ENCODE measurements at regions not wholly inside any gene's neighbourhood (a gene's known extent, or its start where the extent isn't known, plus 50 kb on each side); places are given as distances from the start of the nearest gene placed in this dataset.
A peak's percentile ranks its signal among the peaks of the same experiment; 100 is the strongest.

DNA sequence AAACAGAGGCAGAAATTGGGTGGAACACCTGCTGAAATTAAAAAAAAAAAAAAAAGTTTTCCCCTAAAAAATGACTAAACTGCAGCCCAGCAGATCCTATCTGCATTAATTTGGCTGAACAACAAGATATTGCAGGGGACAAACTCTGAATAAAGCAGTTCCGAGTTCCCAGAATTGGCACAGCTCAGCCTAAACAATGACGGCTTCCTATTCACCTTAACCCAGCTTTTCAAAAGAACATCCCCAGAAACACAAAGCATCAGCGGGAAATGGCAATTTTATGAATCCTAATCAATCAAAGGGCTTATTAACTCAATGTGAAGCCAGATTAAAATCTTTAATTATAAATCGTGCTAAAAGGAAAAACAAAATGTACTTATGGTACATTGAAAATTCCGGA lies 497.8 kb upstream of the ZFHX3 start:
- TF ChIP-seq, protein P1, sequence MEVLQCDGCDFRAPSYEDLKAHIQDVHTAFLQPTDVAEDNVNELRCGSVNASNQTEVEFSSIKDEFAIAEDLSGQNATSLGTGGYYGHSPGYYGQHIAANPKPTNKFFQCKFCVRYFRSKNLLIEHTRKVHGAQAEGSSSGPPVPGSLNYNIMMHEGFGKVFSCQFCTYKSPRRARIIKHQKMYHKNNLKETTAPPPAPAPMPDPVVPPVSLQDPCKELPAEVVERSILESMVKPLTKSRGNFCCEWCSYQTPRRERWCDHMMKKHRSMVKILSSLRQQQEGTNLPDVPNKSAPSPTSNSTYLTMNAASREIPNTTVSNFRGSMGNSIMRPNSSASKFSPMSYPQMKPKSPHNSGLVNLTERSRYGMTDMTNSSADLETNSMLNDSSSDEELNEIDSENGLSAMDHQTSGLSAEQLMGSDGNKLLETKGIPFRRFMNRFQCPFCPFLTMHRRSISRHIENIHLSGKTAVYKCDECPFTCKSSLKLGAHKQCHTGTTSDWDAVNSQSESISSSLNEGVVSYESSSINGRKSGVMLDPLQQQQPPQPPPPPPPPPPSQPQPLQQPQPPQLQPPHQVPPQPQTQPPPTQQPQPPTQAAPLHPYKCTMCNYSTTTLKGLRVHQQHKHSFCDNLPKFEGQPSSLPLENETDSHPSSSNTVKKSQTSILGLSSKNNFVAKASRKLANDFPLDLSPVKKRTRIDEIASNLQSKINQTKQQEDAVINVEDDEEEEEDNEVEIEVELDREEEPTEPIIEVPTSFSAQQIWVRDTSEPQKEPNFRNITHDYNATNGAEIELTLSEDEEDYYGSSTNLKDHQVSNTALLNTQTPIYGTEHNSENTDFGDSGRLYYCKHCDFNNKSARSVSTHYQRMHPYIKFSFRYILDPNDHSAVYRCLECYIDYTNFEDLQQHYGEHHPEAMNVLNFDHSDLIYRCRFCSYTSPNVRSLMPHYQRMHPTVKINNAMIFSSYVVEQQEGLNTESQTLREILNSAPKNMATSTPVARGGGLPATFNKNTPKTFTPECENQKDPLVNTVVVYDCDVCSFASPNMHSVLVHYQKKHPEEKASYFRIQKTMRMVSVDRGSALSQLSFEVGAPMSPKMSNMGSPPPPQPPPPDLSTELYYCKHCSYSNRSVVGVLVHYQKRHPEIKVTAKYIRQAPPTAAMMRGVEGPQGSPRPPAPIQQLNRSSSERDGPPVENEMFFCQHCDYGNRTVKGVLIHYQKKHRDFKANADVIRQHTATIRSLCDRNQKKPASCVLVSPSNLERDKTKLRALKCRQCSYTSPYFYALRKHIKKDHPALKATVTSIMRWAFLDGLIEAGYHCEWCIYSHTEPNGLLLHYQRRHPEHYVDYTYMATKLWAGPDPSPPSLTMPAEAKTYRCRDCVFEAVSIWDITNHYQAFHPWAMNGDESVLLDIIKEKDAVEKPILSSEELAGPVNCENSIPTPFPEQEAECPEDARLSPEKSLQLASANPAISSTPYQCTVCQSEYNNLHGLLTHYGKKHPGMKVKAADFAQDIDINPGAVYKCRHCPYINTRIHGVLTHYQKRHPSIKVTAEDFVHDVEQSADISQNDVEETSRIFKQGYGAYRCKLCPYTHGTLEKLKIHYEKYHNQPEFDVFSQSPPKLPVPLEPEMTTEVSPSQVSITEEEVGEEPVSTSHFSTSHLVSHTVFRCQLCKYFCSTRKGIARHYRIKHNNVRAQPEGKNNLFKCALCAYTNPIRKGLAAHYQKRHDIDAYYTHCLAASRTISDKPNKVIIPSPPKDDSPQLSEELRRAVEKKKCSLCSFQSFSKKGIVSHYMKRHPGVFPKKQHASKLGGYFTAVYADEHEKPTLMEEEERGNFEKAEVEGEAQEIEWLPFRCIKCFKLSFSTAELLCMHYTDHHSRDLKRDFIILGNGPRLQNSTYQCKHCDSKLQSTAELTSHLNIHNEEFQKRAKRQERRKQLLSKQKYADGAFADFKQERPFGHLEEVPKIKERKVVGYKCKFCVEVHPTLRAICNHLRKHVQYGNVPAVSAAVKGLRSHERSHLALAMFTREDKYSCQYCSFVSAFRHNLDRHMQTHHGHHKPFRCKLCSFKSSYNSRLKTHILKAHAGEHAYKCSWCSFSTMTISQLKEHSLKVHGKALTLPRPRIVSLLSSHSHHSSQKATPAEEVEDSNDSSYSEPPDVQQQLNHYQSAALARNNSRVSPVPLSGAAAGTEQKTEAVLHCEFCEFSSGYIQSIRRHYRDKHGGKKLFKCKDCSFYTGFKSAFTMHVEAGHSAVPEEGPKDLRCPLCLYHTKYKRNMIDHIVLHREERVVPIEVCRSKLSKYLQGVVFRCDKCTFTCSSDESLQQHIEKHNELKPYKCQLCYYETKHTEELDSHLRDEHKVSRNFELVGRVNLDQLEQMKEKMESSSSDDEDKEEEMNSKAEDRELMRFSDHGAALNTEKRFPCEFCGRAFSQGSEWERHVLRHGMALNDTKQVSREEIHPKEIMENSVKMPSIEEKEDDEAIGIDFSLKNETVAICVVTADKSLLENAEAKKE (CRISPR knock-in tag; IDR thresholded peaks at IDR 0.05) = no peak
- TF ChIP-seq ZNF114 (CRISPR knock-in tag; IDR thresholded peaks at IDR 0.05) = no peak
- TF ChIP-seq, protein P2, sequence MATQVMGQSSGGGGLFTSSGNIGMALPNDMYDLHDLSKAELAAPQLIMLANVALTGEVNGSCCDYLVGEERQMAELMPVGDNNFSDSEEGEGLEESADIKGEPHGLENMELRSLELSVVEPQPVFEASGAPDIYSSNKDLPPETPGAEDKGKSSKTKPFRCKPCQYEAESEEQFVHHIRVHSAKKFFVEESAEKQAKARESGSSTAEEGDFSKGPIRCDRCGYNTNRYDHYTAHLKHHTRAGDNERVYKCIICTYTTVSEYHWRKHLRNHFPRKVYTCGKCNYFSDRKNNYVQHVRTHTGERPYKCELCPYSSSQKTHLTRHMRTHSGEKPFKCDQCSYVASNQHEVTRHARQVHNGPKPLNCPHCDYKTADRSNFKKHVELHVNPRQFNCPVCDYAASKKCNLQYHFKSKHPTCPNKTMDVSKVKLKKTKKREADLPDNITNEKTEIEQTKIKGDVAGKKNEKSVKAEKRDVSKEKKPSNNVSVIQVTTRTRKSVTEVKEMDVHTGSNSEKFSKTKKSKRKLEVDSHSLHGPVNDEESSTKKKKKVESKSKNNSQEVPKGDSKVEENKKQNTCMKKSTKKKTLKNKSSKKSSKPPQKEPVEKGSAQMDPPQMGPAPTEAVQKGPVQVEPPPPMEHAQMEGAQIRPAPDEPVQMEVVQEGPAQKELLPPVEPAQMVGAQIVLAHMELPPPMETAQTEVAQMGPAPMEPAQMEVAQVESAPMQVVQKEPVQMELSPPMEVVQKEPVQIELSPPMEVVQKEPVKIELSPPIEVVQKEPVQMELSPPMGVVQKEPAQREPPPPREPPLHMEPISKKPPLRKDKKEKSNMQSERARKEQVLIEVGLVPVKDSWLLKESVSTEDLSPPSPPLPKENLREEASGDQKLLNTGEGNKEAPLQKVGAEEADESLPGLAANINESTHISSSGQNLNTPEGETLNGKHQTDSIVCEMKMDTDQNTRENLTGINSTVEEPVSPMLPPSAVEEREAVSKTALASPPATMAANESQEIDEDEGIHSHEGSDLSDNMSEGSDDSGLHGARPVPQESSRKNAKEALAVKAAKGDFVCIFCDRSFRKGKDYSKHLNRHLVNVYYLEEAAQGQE (IDR thresholded peaks at IDR 0.05; ENCODE audit: unreplicated experiment) = no peak
- no peak for TF ChIP-seq JUNB (IDR thresholded peaks at IDR 0.05; ENCODE audit: unreplicated experiment)
- TF ChIP-seq, protein P3, sequence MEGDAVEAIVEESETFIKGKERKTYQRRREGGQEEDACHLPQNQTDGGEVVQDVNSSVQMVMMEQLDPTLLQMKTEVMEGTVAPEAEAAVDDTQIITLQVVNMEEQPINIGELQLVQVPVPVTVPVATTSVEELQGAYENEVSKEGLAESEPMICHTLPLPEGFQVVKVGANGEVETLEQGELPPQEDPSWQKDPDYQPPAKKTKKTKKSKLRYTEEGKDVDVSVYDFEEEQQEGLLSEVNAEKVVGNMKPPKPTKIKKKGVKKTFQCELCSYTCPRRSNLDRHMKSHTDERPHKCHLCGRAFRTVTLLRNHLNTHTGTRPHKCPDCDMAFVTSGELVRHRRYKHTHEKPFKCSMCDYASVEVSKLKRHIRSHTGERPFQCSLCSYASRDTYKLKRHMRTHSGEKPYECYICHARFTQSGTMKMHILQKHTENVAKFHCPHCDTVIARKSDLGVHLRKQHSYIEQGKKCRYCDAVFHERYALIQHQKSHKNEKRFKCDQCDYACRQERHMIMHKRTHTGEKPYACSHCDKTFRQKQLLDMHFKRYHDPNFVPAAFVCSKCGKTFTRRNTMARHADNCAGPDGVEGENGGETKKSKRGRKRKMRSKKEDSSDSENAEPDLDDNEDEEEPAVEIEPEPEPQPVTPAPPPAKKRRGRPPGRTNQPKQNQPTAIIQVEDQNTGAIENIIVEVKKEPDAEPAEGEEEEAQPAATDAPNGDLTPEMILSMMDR (conservative IDR thresholded peaks at IDR 0.05; ENCODE audit: low read depth in 2 of 2) = no peak
- TF ChIP-seq ZNF331 (CRISPR knock-in tag; IDR thresholded peaks at IDR 0.05; ENCODE audit: low read depth) = no peak
- H3K4me1 ChIP-seq (ENCODE audit: insufficient read depth) = peaks cover 66% of the 10 kb centered on the region
- H3K27me3 ChIP-seq (ENCODE audit: insufficient read depth) = no peaks in the 10 kb centered on the region

More for the DNA sequence above, 497.8 kb upstream of the ZFHX3 start:
- no peaks in the 10 kb centered on the region for H3K79me2 ChIP-seq (replicated peaks; ENCODE audit: insufficient read depth)
- no peak overlapping the region for H3K27ac ChIP-seq (ENCODE audit: low read depth)
- H3K36me3 Mint-ChIP-seq (ENCODE audit: low read depth) = no peaks in the 10 kb centered on the region
- peaks cover 4% of the 10 kb centered on the region for H3K27me3 Mint-ChIP-seq (ENCODE audit: insufficient read depth, low read depth, poor library complexity)
- no peak overlapping the region for H3K4me3 Mint-ChIP-seq
- H3K9me2 ChIP-seq (ENCODE audit: insufficient read depth) = no peaks in the 10 kb centered on the region
- H2AFZ ChIP-seq = no peak overlapping the region
- no peaks in the 10 kb centered on the region for H3K36me3 ChIP-seq (ENCODE audit: insufficient read depth)
- H3K9me3 Mint-ChIP-seq = no peaks in the 10 kb centered on the region
- H3K4me3 ChIP-seq = no peak overlapping the region
- no peak for DNase-seq (ENCODE audit: low spot score)
- H3K4me1 Mint-ChIP-seq = peaks cover 62% of the 10 kb centered on the region
- H3K27ac Mint-ChIP-seq = no peak overlapping the region
- H4K20me1 ChIP-seq (replicated peaks; ENCODE audit: insufficient read depth) = no peaks in the 10 kb centered on the region
- no peak for ATAC-seq
- peak overlapping the region; percentile 23; the same call in 1 of the 2 replicates for H3K4me2 ChIP-seq
- no peaks in the 10 kb centered on the region for H3F3A ChIP-seq (replicated peaks; ENCODE audit: low read depth)
